K562 (cell line): ENCODE measurements at regions not wholly inside any gene's neighbourhood (a gene's known extent, or its start where the extent isn't known, plus 50 kb on each side); places are given as distances from the start of the nearest gene placed in this dataset.

Experiments
- ATAC-seq: fragments of 200-7000 bp; cut with Tn5 transposase; 3 replicates; pipeline ENCODE4 v1.9.1; 2020; ENCODE audit warnings: moderate library complexity
- BruUV-seq: library from RNA; stranded (reverse); fragments of 400-500 nt; replicated peaks from 2 replicates; lab custom pipeline; 2021; lab: Mats Ljungman, UMichigan
- CTCF ChIA-PET: fragments of 300-600 bp; formaldehyde crosslinking; extraction: SDS; loops from one replicate; lab custom pipeline; 2021; ENCODE audit warnings: low intra/inter-chr PET ratio; lab: Yijun Ruan, JAX
- POLR2A ChIA-PET: fragments of 300-600, 350-650 bp; sonication (Branson Sonifier 250); formaldehyde crosslinking; extraction: SDS; loops from one replicate; lab custom pipeline; 2021; ENCODE audit warnings: antibody characterized with exemption, inconsistent platforms; lab: Yijun Ruan, JAX
- DNase-seq, 4 experiments: peaks; one replicate each; pipeline versions ENCODE4 v3.0.0 to v3.0.0-alpha.2; 2011 to 2018; ENCODE audit warnings: low spot score in 3 of 4, mixed read lengths in 3 of 4; ENCODE audit errors: extremely low read depth in 1 of 4
- FAIRE-seq: peaks from 2 replicates; lab custom pipeline; 2011; peaks lifted over from hg19 to GRCh38; lab: Jason Lieb, UNC
- H2AFZ ChIP-seq: 2 replicates; pipeline ENCODE4 v1.6.0; 2011; ENCODE audit warnings: low read depth, low read length, control low read depth, inconsistent platforms
- H3K27ac ChIP-seq: fragments of 200-600 bp; 3 replicates; pipeline ENCODE4 v1.8.0; 2011; ENCODE audit warnings: low read depth, mild to moderate bottlenecking, control low read depth, inconsistent platforms, low read length, moderate library complexity, mixed read lengths; ENCODE audit errors: extremely low read depth
- H3K27me3 ChIP-seq, 2 experiments: fragments of 300-600 bp in 1 of 2; 2 replicates in 1 of 2; 3 replicates in 1 of 2; pipeline versions ENCODE4 v1.6.0 to v1.8.0; 2011; ENCODE audit warnings: inconsistent platforms in 2 of 2, low read length in 2 of 2, mild to moderate bottlenecking in 1 of 2, mixed read lengths in 1 of 2, moderate library complexity in 1 of 2; ENCODE audit not compliant: control insufficient read depth in 2 of 2, insufficient read depth in 2 of 2
- H3K36me3 ChIP-seq: fragments of 300-600 bp; 3 replicates; pipeline ENCODE4 v1.8.0; 2011; ENCODE audit warnings: mild to moderate bottlenecking, low read length, inconsistent platforms; ENCODE audit not compliant: control insufficient read depth, insufficient read depth
- H3K4me1 ChIP-seq, 2 experiments: fragments of 200-600 bp in 1 of 2; replicated peaks in 1 of 2; 2 replicates in 1 of 2; 3 replicates in 1 of 2; pipeline versions ENCODE4 v1.5.1 to v1.8.0; 2011; ENCODE audit warnings: inconsistent platforms in 2 of 2, low read length in 2 of 2, mild to moderate bottlenecking in 1 of 2, mixed read lengths in 1 of 2, moderate library complexity in 1 of 2; ENCODE audit not compliant: control insufficient read depth in 2 of 2, insufficient read depth in 2 of 2
- H3K4me2 ChIP-seq: 2 replicates; pipeline ENCODE4 v1.6.1; 2011; ENCODE audit warnings: low read length, control low read depth, inconsistent platforms, mixed read lengths; ENCODE audit not compliant: insufficient read depth
- H3K4me3 ChIP-seq: fragments of 200-600 bp; sonication (generic), shearing (Covaris generic); 2 replicates; pipeline ENCODE4 v1.5.1; 2016; ENCODE audit warnings: control low read depth, inconsistent platforms
- H3K79me2 ChIP-seq: fragments of 200-600 bp; 3 replicates; pipeline ENCODE4 v1.8.0; 2011; ENCODE audit warnings: low read length, inconsistent platforms; ENCODE audit not compliant: control insufficient read depth, insufficient read depth
- H3K9ac ChIP-seq, 2 experiments: 2 replicates each; pipeline versions ENCODE4 v1.6.0 to v1.6.1; 2011; ENCODE audit warnings: low read depth in 2 of 2, low read length in 2 of 2, control low read depth in 1 of 2, inconsistent platforms in 1 of 2, mild to moderate bottlenecking in 1 of 2, mixed read lengths in 1 of 2; ENCODE audit not compliant: insufficient read depth in 1 of 2
- H3K9me1 ChIP-seq: one replicate; pipeline ENCODE4 v1.6.0; 2011; ENCODE audit warnings: inconsistent platforms, mild to moderate bottlenecking, low read length, moderate library complexity; ENCODE audit not compliant: control insufficient read depth, insufficient read depth
- H3K9me3 ChIP-seq: replicated peaks from 2 replicates; pipeline ENCODE4 v1.5.1; 2011; ENCODE audit warnings: low read depth, low read length, inconsistent platforms; ENCODE audit not compliant: control insufficient read depth, insufficient read depth
- H4K20me1 ChIP-seq: replicated peaks from 2 replicates; pipeline ENCODE4 v1.6.1; 2011; ENCODE audit warnings: low read length, inconsistent platforms, mixed read lengths; ENCODE audit not compliant: control insufficient read depth, insufficient read depth
- KDM4B ChIP-seq, 2 experiments: fragments of 450-650 bp in 1 of 2; sonication (generic) in 1 of 2; IDR thresholded peaks; 2 replicates each; pipeline ENCODE4 v1.6.1; 2016 to 2017; ENCODE audit warnings: borderline replicate concordance in 2 of 2, antibody characterized with exemption in 1 of 2, low read depth in 1 of 2, mild to moderate bottlenecking in 1 of 2
- KLF16 ChIP-seq: IDR thresholded peaks from 2 replicates; pipeline ENCODE4 v1.6.1; 2016; ENCODE audit warnings: antibody characterized with exemption
- RAD21 ChIP-seq, 2 experiments: fragments of 250-450 bp in 1 of 2; fragments of 450-650 bp in 1 of 2; sonication (Bioruptor Pico) in 1 of 2; formaldehyde crosslinking in 1 of 2; IDR thresholded peaks in 1 of 2; conservative IDR thresholded peaks in 1 of 2; 2 replicates each; pipeline versions ENCODE4 v1.4.0 to v1.8.0; 2020 to 2022; ENCODE audit warnings: mild to moderate bottlenecking in 2 of 2, moderate library complexity in 1 of 2
- SP2 ChIP-seq: IDR thresholded peaks from 2 replicates; pipeline ENCODE4 v1.6.1; 2011; ENCODE audit warnings: mild to moderate bottlenecking, low read depth, low read length, moderate library complexity; ENCODE audit not compliant: poor library complexity, severe bottlenecking; ENCODE audit errors: extremely low read depth
- SPI1 ChIP-seq: IDR thresholded peaks from 2 replicates; pipeline ENCODE4 v1.6.1; 2011; ENCODE audit warnings: low read depth, low read length, control low read depth, borderline replicate concordance
- ZNF561 ChIP-seq: fragments of 450-650 bp; formaldehyde crosslinking; conservative IDR thresholded peaks from 2 replicates; pipeline ENCODE4 v1.4.0; 2020; ENCODE audit warnings: mild to moderate bottlenecking, moderate library complexity
- ZNF589 ChIP-seq: fragments of 200-800 bp; sonication (Bioruptor generic); IDR thresholded peaks from 2 replicates; pipeline ENCODE4 v1.6.1; 2016; ENCODE audit warnings: low read depth, missing genetic modification characterization, missing compliant biosample characterization
- WGBS: fragments of 100-300 bp; shearing (Covaris generic); methylation state at CpG from one replicate; pipeline ENCODE4 v1.1.6; 2016; ENCODE audit warnings: low coverage, mixed read lengths; ENCODE audit not compliant: insufficient coverage; ENCODE audit errors: missing lambda C conversion rate; 5-methylcytosine and 5-hydroxymethylcytosine counted together
- in situ Hi-C: fragments of 300-500 bp; cut with MboI; formaldehyde crosslinking; loops from 4 replicates; pipeline ENCODE4 v1.15.0; 2018; ENCODE audit warnings: inconsistent platforms, mixed read lengths
- intact Hi-C: fragments of 100-400 bp; cut with micrococcal nuclease; formaldehyde crosslinking; loops from 2 replicates; pipeline ENCODE4 v1.14.2; 2022
- TF ChIP-seq, protein P1 (sequence below), 3 experiments: IDR thresholded peaks in 2 of 3; conservative IDR thresholded peaks in 1 of 3; 2 replicates each; pipeline ENCODE4 v1.5.1; 2011 to 2012; ENCODE audit warnings: low read length in 3 of 3, mild to moderate bottlenecking in 3 of 3, control low read depth in 2 of 3, improper control_type of control experiment in 1 of 3, inconsistent platforms in 1 of 3, low read depth in 1 of 3, mixed read lengths in 1 of 3, moderate library complexity in 1 of 3; ENCODE audit not compliant: insufficient read depth in 2 of 3
- TF ChIP-seq, protein P2 (sequence below), 2 experiments: fragments of 450-650 bp; IDR thresholded peaks; 2 replicates each; pipeline ENCODE4 v1.6.1; 2016

DNA sequence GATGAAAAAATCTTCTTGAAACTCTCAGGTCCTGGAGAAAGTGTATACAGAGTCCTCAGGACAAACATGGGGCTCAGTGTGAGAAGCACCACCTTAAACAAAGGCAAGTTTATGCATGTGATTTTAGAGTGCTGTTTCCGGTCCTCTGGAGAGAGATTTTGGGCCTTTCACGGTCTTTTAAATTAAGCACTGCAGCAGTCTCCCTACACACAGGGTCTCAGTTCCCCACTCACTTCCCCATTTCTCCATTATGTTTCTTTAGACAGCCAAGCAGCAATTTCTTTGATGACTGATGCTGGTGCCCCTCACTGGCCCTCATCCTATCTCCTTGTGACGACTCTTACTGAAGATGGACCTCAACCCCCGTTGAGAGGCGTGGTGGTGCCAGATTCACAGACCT lies 220.2 kb upstream of the CLINT1 start:
- BruUV-seq, result no TSS peak

DNA sequence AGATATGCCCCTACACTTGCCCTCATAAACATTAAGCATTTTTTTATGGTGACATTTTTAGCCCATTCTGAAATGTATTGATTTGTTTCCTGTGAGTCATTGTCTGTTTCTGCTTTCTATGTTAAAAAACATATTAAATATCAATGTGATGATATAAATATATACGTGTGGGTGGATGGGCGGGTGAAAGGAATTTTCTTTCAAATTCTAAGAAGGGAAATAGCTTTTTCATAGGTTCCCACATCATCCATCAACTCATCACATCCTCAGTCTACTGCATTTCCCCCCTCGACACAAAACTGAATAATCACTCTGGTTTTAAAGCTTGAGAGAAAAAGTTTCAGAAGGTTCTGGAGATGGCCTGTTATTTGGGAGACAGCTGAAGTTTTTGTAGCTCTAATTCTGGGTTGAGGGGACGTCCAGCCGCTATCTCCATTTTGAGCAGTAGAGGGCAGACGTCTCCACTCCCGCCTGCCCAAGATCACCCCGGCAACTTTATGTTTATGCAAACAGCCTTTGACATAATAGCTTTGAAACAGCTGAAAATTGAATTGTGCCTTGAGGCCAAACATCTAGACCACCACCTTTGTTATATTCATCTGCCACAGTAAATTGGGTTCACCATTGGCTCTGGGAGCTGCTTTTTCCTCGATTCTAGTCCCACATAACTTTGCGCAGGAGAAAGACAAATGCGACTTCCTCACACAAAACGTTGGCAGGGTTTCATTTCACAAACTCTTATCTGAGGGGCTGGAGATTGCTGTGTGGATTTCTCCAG lies 216.2 kb upstream of the CLINT1 start:
- peak overlapping the region; percentile 60; the same call in 1 of the 2 replicates for H2AFZ ChIP-seq
- H3K27ac ChIP-seq, result no peak overlapping the region
- no peaks in the 10 kb centered on the region for H4K20me1 ChIP-seq
- H3K4me2 ChIP-seq, result no peak overlapping the region
- WGBS, result 5% methylated on average over 12 of the region's 12 CpGs
- H3K9ac ChIP-seq, result no peak overlapping the region
- no peaks in the 10 kb centered on the region for H3K9me3 ChIP-seq
- peak; percentile 53 to 60 (median 55) for DNase-seq
- H3K9me1 ChIP-seq, result no peaks in the 10 kb centered on the region
- intact Hi-C loops (loop anchor here (1.0 to 2.0 kb wide), 2 partner anchors 1032 to 1058 kb away; no protein-coding TSS in a partner anchor), in situ Hi-C loops (no loop called here)
- H3K4me1 ChIP-seq, result no peaks in the 10 kb centered on the region
- ATAC-seq, result peak; percentile 97
- H3K79me2 ChIP-seq, result no peaks in the 10 kb centered on the region
- FAIRE-seq, result peak; percentile 96
- ChIA-PET POLR2A (interaction anchor here (0.6 to 1.4 kb wide), 4 partner anchors 11 to 24 kb away, joined by 3 read pairs; no protein-coding TSS in a partner anchor), CTCF (interaction anchor here (0.6 kb wide), 1 partner anchor 1031 kb away, joined by 3 read pairs; no protein-coding TSS in a partner anchor)
- no peak overlapping the region for H3K4me3 ChIP-seq
- no TSS peak for BruUV-seq
- no peaks in the 10 kb centered on the region for H3K36me3 ChIP-seq
- H3K27me3 ChIP-seq, result peaks cover 3 to 5% of the 10 kb centered on the region in 2 experiments; a peak in 2 of 5 replicates
- TF ChIP-seq ZNF561 (CRISPR knock-in tag) (no peak), KLF16 (peak; percentile 31; the same call in 1 of the 2 replicates), RAD21 (CRISPR knock-in tag; conservative IDR thresholded peaks at IDR 0.05 in 1 of 2, IDR thresholded peaks at IDR 0.05 in 1 of 2) (peak; percentile 59 to 60), SP2 (no peak), KDM4B (IDR thresholded peaks at IDR 0.05; ENCODE audit: borderline replicate concordance in 2 of 2, low read depth in 1 of 2) (no peak)
- TF ChIP-seq, protein P1, sequence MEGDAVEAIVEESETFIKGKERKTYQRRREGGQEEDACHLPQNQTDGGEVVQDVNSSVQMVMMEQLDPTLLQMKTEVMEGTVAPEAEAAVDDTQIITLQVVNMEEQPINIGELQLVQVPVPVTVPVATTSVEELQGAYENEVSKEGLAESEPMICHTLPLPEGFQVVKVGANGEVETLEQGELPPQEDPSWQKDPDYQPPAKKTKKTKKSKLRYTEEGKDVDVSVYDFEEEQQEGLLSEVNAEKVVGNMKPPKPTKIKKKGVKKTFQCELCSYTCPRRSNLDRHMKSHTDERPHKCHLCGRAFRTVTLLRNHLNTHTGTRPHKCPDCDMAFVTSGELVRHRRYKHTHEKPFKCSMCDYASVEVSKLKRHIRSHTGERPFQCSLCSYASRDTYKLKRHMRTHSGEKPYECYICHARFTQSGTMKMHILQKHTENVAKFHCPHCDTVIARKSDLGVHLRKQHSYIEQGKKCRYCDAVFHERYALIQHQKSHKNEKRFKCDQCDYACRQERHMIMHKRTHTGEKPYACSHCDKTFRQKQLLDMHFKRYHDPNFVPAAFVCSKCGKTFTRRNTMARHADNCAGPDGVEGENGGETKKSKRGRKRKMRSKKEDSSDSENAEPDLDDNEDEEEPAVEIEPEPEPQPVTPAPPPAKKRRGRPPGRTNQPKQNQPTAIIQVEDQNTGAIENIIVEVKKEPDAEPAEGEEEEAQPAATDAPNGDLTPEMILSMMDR (IDR thresholded peaks at IDR 0.05 in 2 of 3, conservative IDR thresholded peaks at IDR 0.05 in 1 of 3; ENCODE audit: insufficient read depth in 2 of 3, low read depth in 1 of 3, low read length in 3 of 3), result peak; percentile 68 to 85 (median 77)
- TF ChIP-seq, protein P2, sequence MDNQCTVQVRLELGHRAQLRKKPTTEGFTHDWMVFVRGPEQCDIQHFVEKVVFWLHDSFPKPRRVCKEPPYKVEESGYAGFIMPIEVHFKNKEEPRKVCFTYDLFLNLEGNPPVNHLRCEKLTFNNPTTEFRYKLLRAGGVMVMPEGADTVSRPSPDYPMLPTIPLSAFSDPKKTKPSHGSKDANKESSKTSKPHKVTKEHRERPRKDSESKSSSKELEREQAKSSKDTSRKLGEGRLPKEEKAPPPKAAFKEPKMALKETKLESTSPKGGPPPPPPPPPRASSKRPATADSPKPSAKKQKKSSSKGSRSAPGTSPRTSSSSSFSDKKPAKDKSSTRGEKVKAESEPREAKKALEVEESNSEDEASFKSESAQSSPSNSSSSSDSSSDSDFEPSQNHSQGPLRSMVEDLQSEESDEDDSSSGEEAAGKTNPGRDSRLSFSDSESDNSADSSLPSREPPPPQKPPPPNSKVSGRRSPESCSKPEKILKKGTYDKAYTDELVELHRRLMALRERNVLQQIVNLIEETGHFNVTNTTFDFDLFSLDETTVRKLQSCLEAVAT (IDR thresholded peaks at IDR 0.05), result no peak

More for the DNA sequence above, 220.2 kb upstream of the CLINT1 start:
- DNase-seq (no peak), ATAC-seq (no peak), FAIRE-seq (no peak)
- ChIA-PET CTCF (no interaction called here), POLR2A (no interaction called here)
- Histone ChIP-seq H2AFZ (no peak overlapping the region), H3K27me3 (peaks cover 3 to 5% of the 10 kb centered on the region in 2 experiments; a peak in 2 of 5 replicates), H3K4me1 (no peaks in the 10 kb centered on the region), H3K27ac (no peak overlapping the region), H3K9me1 (no peaks in the 10 kb centered on the region), H3K4me2 (no peak overlapping the region), H3K9ac (no peak overlapping the region), H4K20me1 (no peaks in the 10 kb centered on the region), H3K9me3 (no peaks in the 10 kb centered on the region), H3K4me3 (no peak overlapping the region), H3K79me2 (no peaks in the 10 kb centered on the region)
- in situ Hi-C loops, result no loop called here
- intact Hi-C loops, result no loop called here
- 0% methylated on average over 5 of the region's 5 CpGs for WGBS
- 0 out of 2 replicates have a peak, but pooled peaks have one; percentile 9 for TF ChIP-seq SPI1
- no peak for TF ChIP-seq ZNF589 (CRISPR knock-in tag)
- TF ChIP-seq, all 486 proteins: peak for 1
- H3K36me3 ChIP-seq, result no peaks in the 10 kb centered on the region
